Spinal cord (tissue), 9 donors: ENCODE measurements at regions not wholly inside any gene's neighbourhood (a gene's known extent, or its start where the extent isn't known, plus 50 kb on each side); places are given as distances from the start of the nearest gene placed in this dataset.

Experiments
- DNase-seq, 6 donors: peaks; one replicate each; pipeline versions ENCODE4 v3.0.0 to v3.0.0-alpha.2; 2013 to 2015; ENCODE audit warnings: low spot score in 6 of 6, low read depth in 4 of 6
- H3K27ac ChIP-seq: one replicate; pipeline ENCODE4 v1.5.1; 2013; ENCODE audit warnings: low read depth, low read length, control low read depth
- H3K27me3 ChIP-seq: one replicate; pipeline ENCODE4 v1.6.1; 2013; ENCODE audit warnings: low read length; ENCODE audit not compliant: control insufficient read depth, insufficient read depth
- H3K36me3 ChIP-seq: one replicate; pipeline ENCODE4 v1.6.1; 2013; ENCODE audit warnings: low read length; ENCODE audit not compliant: control insufficient read depth, insufficient read depth
- H3K4me1 ChIP-seq: one replicate; pipeline ENCODE4 v1.6.1; 2013; ENCODE audit warnings: low read length; ENCODE audit not compliant: control insufficient read depth, insufficient read depth
- H3K4me3 ChIP-seq: one replicate; pipeline ENCODE4 v1.5.1; 2013; ENCODE audit warnings: low read depth, low read length, control low read depth
- H3K9me3 ChIP-seq: one replicate; pipeline ENCODE4 v1.6.1; 2013; ENCODE audit warnings: low read length; ENCODE audit not compliant: control insufficient read depth, insufficient read depth
- WGBS: methylation state at CpG from one replicate; pipeline ENCODE4 v1.1.5; 2013; ENCODE audit warnings: missing lambda C conversion rate; ENCODE audit not compliant: insufficient coverage; 5-methylcytosine and 5-hydroxymethylcytosine counted together
- donor health status: healthy.

DNA sequence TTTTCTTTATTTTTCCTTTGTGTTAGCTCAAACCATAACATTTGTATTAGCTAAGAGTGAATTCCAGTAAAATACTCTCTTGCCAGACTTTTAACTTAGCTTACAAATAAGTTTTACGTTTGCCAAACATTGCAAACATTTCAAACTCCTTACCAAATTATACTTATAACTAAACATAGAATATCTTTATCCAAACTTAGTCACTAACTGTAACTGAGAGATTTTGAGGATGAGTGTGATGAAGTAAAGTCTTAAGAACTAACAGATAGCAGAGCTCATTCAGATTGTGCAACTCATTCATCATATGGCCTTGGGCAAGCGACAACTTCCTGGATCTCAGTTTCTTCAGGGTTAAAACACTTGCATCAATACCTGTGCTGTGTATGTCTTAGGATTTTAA lies 533.7 kb downstream of the TDRD15 start:
- Histone ChIP-seq H3K4me1 (peaks cover 4% of the 10 kb centered on the region), H3K4me3 (no peak overlapping the region), H3K36me3 (no peaks in the 10 kb centered on the region), H3K9me3 (no peaks in the 10 kb centered on the region), H3K27me3 (no peaks in the 10 kb centered on the region), H3K27ac (no peak overlapping the region)
- no CpG with 5 or more reads among the region's 2 CpGs for WGBS
- DNase-seq: no peak

DNA sequence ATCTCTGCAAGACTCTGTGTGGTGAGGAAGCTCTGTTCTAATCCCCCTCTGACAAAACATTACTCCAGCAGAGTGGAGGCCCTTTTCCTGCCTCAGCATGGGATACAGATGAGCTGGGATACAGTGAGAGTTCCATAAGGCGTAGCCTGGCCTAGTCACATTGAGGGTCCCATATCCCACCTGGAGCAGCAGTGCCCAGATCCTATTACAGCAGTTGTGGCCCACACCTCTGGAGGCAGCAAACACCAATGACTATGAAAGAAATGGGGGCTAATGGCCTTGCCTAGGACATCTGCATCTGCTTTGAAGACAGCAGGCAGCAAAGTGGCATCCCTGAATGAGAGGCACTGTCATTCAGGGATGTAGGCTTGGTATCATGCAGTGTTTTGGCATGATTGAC lies 534.5 kb downstream of the TDRD15 start:
- Histone ChIP-seq H3K9me3 (no peaks in the 10 kb centered on the region), H3K4me1 (peaks cover 4% of the 10 kb centered on the region), H3K27me3 (no peaks in the 10 kb centered on the region), H3K4me3 (no peak overlapping the region), H3K36me3 (no peaks in the 10 kb centered on the region), H3K27ac (no peak overlapping the region)
- WGBS: 90% methylated on average over 1 of the region's 1 CpG
- no peak for DNase-seq

DNA sequence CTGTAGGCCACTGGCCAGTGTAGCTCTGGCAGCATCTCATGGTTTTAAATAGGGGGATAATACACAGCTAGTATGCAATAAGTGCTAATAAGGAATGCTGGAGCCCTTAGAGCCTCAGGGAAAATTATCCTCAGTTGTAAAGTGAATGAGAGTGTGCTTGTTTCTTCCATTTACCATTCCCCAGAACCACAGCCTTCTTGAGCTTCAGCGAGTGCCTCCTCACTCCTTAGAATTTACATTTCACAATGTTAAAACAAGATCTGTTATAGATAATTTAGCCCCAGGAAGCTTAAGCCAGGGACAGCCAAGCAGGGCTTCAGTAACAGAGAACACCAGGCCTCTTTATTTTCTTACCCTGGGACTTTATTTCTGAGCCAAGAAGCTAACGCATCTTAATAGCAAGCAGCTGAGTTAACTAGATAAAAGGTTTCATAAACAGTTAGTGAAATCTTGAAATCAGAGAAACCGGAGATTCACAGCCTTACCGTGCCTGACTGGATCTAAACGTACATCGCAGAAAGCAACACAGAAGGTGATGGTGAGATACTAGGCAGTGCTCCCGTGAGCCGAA lies 535.2 kb downstream of the TDRD15 start:
- peaks cover 4% of the 10 kb centered on the region for H3K4me1 ChIP-seq
- H3K27ac ChIP-seq: no peak overlapping the region
- no peaks in the 10 kb centered on the region for H3K36me3 ChIP-seq
- peak in 2 of 6 donors; percentile 43 to 62 for DNase-seq
- no peak overlapping the region for H3K4me3 ChIP-seq
- no peaks in the 10 kb centered on the region for H3K27me3 ChIP-seq
- 70% methylated on average over 4 of the region's 8 CpGs for WGBS
- H3K9me3 ChIP-seq: no peaks in the 10 kb centered on the region

DNA sequence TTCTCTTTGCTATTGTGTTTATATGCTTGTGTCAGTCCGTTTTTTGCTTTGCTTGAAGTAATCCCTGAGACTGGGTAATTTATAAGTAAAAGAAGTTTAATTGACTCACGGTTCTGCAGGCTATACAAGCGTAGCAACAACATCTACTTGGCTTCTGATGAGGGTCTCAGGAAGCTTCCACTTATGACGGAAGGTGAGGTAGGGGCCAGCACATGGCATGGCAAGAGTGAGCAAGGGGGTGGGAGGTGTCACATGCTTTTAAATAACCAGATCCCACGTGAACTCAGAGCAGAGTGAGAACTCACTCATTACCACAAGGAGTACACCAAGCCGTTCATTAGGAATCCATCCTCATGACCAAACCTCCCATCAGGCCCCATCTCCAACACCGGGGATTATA lies 540.3 kb downstream of the TDRD15 start:
- Histone ChIP-seq H3K27ac (no peak overlapping the region), H3K36me3 (no peaks in the 10 kb centered on the region), H3K9me3 (no peaks in the 10 kb centered on the region), H3K4me3 (no peak overlapping the region), H3K4me1 (no peaks in the 10 kb centered on the region), H3K27me3 (no peaks in the 10 kb centered on the region)
- no peak for DNase-seq
- 95% methylated on average over 4 of the region's 7 CpGs for WGBS

DNA sequence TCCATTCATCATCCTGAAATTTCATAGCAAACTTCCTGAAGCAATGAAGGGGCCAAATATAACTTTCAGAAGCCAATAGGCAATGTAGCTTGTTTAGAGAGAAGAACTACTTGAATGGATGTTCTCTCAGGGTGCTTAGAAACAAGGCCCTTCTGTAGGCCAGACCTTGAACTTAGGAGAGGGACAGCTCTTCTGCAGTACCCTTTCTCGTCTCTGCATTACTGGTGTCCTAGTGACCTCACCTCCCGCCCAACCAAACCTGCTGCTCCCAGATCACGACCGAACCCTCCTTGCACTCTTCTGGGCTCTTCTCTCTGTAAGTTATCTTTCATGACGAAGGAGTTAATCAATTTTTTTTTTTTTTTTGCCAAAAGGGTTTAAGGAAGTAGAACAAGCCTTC lies 543.9 kb downstream of the TDRD15 start:
- H3K36me3 ChIP-seq: no peaks in the 10 kb centered on the region
- no peak for DNase-seq
- no peak overlapping the region for H3K4me3 ChIP-seq
- H3K9me3 ChIP-seq: no peaks in the 10 kb centered on the region
- H3K27ac ChIP-seq: no peak overlapping the region
- no peaks in the 10 kb centered on the region for H3K27me3 ChIP-seq
- no peaks in the 10 kb centered on the region for H3K4me1 ChIP-seq
- WGBS: 100% methylated on average over 1 of the region's 5 CpGs

DNA sequence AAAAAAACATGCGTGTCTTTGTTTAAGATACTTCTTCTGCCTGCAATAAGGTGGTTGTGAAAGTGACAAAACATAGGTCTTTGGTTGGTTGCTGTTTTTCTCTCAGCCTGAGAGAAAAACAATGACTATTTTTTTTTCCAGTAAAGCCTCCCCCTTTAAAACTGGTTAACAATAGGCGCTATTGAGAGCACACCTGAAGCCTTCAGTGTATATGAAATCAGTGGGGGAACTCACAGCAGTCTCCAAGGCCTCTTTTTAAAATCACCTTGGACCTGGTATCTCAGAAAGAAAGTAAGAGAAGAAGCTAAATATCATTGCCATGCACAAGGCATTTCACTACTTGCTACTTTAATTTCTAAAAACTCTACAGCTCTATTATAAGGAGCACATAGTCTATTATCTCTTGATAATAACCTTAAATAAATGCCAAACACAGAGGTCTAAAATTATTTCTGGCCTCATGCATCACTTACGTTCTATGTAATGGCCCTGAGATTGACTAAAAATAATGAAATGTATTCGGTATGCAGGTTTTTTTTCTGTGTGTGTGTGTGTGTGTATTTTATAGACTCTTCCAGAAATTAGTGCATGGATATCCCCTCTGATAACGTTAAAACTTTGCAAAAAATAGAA lies 544.4 kb downstream of the TDRD15 start:
- Histone ChIP-seq H3K27ac (no peak overlapping the region), H3K27me3 (no peaks in the 10 kb centered on the region), H3K4me3 (no peak overlapping the region), H3K9me3 (no peaks in the 10 kb centered on the region), H3K36me3 (no peaks in the 10 kb centered on the region), H3K4me1 (no peaks in the 10 kb centered on the region)
- no CpG with 5 or more reads among the region's 5 CpGs for WGBS
- no peak for DNase-seq

DNA sequence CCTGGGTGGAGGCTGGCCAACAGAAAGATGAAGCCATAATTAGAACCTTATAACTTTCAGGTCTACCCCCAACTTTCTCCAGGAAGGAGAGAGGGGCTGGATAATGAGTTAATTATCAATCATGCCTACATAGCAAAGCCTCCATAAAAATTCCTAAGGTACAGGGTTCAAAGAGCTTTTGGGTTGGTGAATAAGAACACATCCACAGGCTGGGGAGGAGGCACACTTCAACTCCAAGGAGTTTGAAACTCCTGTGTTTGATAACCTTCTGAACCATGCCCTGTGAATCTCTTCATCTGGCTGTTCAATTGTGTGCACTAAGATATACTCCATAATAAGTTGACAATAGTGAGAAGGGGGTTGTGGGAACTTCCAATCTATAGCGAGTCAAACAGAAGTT lies 552.3 kb downstream of the TDRD15 start:
- H3K36me3 ChIP-seq: no peaks in the 10 kb centered on the region
- no CpG with 5 or more reads among the region's 1 CpG for WGBS

DNA sequence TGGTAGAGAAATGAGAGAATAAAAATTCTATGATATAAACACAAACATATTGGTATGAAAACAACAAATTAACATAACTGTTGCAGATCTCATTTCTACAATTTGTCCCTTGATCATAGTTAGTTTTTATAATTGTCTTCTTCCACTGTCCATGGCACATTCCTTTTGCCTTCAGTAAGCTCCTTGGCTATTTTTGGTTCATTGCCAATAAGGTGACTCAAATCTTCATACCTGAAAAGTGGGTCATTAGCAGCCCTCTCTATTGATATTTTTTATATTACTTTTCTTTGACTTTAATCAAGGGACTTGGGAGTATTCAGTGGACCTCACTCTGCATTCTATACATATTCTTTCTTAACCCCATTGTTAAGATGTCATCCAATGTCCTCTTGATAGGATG lies 552.9 kb downstream of the TDRD15 start:
- Histone ChIP-seq H3K9me3 (peaks cover 2% of the 10 kb centered on the region), H3K4me1 (no peaks in the 10 kb centered on the region), H3K27ac (no peak overlapping the region), H3K36me3 (no peaks in the 10 kb centered on the region), H3K27me3 (no peaks in the 10 kb centered on the region), H3K4me3 (no peak overlapping the region)
- no peak for DNase-seq

More for the DNA sequence above, 552.3 kb downstream of the TDRD15 start:
- no peaks in the 10 kb centered on the region for H3K27me3 ChIP-seq
- no peak overlapping the region for H3K27ac ChIP-seq
- H3K9me3 ChIP-seq: no peaks in the 10 kb centered on the region
- H3K4me1 ChIP-seq: no peaks in the 10 kb centered on the region
- no peak overlapping the region for H3K4me3 ChIP-seq
- no peak for DNase-seq

DNA sequence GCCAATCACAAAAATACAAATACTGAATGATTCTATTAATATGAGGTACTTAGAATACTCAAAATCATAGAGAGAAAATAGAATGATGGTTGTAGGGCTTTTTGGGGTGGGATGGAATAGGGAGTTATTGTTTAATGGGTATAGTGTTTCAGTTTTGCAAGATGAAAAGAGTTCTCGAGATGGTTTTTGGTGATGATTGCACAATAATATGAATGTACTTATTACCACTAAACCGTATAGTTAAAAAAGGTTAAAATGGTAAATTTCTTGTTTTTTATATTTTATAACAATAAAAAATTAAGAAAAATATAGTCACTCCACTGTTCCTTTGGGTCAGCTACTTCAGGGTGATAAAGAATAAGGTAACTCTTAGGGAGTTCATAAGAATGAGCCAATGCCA lies 560.1 kb downstream of the TDRD15 start:
- WGBS: no CpG with 5 or more reads among the region's 2 CpGs
- H3K4me3 ChIP-seq: no peak overlapping the region
- H3K27ac ChIP-seq: no peak overlapping the region
- peaks cover 2% of the 10 kb centered on the region for H3K9me3 ChIP-seq
- H3K36me3 ChIP-seq: no peaks in the 10 kb centered on the region
- DNase-seq: no peak
- H3K4me1 ChIP-seq: no peaks in the 10 kb centered on the region
- no peaks in the 10 kb centered on the region for H3K27me3 ChIP-seq

DNA sequence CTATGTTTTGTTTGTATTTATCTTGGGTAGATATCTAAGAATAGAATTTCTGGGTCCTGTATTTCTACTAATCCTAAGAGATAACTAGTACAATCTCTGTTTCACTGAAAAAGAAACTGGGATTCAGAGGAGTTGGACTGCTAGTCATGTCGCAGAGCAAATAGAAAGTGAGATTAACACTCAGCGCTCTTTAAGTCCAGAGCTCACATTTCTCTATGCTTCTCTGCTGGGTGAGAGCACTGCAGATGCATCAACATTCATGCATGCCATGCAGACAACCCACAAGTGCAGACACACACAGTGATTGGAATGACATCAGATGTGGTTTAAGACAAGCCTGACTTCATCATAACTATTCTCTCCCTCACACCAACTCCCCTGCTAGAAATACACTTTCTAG lies 563.8 kb downstream of the TDRD15 start:
- no peaks in the 10 kb centered on the region for H3K27me3 ChIP-seq
- 73% methylated on average over 2 of the region's 2 CpGs for WGBS
- no peak overlapping the region for H3K4me3 ChIP-seq
- H3K27ac ChIP-seq: no peak overlapping the region
- H3K9me3 ChIP-seq: no peaks in the 10 kb centered on the region
- H3K4me1 ChIP-seq: no peaks in the 10 kb centered on the region
- DNase-seq: no peak
- no peaks in the 10 kb centered on the region for H3K36me3 ChIP-seq
